ENCODE measurements at regions not wholly inside any gene's neighbourhood (a gene's known extent, or its start where the extent isn't known, plus 50 kb on each side); places are given as distances from the start of the nearest gene placed in this dataset.

DNA sequence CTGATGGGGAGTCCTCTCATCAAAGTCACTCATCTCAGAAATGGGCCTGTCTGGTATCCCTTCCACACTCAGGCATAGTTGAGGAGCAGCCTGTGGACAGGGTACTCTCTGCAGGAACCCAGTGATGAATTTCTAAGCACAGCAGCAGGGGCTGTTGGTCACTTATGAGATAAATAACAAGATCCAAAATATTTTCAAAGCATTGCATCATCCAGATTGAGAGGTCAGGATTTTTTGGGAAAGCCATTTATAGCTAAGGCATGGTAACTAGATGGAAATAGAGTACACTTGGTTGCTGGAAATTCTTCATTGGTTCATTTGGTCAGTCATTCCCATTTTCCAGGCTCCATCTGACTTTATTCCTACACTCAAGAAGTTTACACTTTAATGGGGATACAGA is 246.8 kb upstream of the RAI14 start:
- Histone ChIP-seq H3K27me3 (no peaks in the 10 kb centered on the region), H3K36me3 (no peaks in the 10 kb centered on the region), H3K9me3 (no peaks in the 10 kb centered on the region), H3K4me3 (no peak overlapping the region), H3K27ac (no peak overlapping the region), H3K4me1 (no peaks in the 10 kb centered on the region)
- no peak for ATAC-seq
- DNase-seq, result no peak
- TF ChIP-seq, protein P1, sequence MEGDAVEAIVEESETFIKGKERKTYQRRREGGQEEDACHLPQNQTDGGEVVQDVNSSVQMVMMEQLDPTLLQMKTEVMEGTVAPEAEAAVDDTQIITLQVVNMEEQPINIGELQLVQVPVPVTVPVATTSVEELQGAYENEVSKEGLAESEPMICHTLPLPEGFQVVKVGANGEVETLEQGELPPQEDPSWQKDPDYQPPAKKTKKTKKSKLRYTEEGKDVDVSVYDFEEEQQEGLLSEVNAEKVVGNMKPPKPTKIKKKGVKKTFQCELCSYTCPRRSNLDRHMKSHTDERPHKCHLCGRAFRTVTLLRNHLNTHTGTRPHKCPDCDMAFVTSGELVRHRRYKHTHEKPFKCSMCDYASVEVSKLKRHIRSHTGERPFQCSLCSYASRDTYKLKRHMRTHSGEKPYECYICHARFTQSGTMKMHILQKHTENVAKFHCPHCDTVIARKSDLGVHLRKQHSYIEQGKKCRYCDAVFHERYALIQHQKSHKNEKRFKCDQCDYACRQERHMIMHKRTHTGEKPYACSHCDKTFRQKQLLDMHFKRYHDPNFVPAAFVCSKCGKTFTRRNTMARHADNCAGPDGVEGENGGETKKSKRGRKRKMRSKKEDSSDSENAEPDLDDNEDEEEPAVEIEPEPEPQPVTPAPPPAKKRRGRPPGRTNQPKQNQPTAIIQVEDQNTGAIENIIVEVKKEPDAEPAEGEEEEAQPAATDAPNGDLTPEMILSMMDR (IDR thresholded peaks at IDR 0.05), result no peak
- no peak for FAIRE-seq
- intact Hi-C loops (cut with DNase I), result no loop called here

DNA sequence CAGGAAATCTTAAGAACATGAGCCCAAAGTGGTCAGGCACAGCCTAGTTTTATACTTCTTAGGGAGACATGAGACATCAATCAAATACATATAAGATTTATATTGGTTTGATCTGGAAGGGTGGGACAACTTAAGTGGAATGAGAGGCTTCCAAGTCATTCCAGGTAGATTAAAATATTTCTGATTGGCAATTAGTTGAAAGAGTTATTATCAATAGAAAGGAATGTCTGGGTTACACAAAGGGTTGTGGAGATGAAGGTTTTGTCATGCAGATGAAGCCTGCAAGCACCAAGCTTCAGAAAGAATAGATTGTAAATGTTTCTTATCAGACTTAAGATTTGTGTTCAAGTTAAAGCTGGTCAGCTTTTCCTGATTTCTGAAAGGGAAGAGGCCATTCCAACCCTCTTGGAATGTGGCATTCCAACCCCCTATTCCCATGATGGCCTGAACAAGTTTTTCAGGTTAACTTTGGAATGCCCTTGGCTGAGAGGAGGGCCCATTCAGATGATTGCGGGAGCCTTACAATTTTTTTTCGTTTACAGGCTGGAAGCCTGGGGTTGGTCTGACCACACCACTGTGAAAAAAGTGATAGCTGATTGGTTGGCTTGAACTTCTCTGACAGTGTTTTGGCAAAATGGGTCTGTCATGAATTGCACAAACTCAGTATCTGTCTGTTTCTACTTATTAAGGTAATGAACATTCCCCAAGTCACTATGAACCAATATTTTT is 245.6 kb upstream of the RAI14 start:
- no peaks in the 10 kb centered on the region for H3K36me3 ChIP-seq
- intact Hi-C loops (cut with DNase I), result no loop called here
- no peaks in the 10 kb centered on the region for H3K9me3 ChIP-seq
- H3K27me3 ChIP-seq, result no peaks in the 10 kb centered on the region
- no peak for FAIRE-seq
- H3K4me1 ChIP-seq, result no peaks in the 10 kb centered on the region
- 40 to 44% methylated on average over 2 of the region's 2 CpGs for WGBS, 2 donors
- H3K4me3 ChIP-seq, result no peak overlapping the region
- ATAC-seq, result no peak
- no peak for DNase-seq
- no peak overlapping the region for H3K27ac ChIP-seq
- TF ChIP-seq, protein P1 (IDR thresholded peaks at IDR 0.05), result no peak

DNA sequence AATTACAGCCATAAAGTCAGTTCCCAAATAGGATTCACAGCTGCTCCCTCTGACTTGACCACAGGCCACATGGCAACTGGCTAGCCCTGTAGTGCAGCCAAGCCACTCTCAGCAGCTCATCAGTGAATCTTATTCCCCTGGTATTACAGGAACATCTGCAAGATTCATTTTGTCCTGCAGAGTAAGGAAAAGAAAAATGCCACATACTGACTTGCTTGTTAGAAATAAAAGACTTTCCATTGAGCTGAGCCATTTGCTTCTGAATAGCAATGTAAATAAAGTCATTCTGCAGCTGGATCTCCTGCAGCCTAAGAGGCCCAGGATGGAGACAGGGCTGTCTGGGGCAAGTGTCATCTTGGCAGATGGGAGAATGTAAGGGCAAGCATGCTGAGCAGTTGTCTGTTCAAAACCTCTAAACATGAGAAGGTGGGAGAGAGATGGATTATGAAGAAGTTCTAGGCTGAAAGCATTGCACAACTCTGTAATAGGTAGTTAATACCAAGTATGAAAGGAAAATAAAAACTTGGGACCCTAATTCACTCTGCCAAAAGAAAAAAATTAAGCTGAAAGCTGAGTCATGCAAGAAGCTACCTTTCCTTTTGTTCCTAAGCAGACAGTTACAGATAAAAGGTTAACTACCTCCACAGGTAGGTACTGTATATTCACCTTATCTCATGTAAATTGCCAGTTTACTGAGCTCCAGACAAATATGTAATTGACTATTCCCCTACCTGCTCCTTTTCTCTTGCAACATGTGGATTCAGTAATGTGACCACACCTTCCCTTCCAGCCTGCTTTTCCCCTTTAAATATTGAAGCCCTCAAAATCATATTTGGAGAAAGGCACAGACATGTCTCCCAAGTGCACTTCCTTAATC is 244.4 kb upstream of the RAI14 start:
- ATAC-seq, result no peak
- Histone ChIP-seq H3K27ac (no peak overlapping the region), H3K36me3 (no peaks in the 10 kb centered on the region), H3K4me1 (no peaks in the 10 kb centered on the region), H3K9me3 (no peaks in the 10 kb centered on the region), H3K27me3 (no peaks in the 10 kb centered on the region), H3K4me3 (no peak overlapping the region)
- intact Hi-C loops (cut with DNase I), result no loop called here
- TF ChIP-seq, protein P1 (IDR thresholded peaks at IDR 0.05), result no peak
- no peak for DNase-seq
- no peak for FAIRE-seq

DNA sequence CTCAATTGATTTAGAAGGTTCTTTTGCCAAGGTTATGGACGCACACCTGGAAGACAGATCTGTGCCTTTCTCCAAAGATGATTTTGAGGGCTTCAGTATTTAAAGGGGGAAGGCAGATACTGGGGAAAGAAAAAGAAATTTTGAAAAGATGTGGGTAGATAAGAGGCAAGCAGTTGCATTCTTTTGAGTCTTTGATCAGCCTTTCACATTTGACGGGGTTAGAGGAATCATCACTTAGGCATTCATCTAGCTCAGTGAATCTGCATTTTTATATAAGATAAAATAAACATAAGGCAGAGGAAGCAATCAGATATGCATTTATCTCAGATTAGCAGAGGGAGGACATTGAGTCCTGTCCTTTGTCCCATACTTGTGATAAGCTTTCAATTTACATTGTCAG is 243.4 kb upstream of the RAI14 start:
- H3K27ac ChIP-seq, result no peak overlapping the region
- H3K9me3 ChIP-seq, result no peaks in the 10 kb centered on the region
- FAIRE-seq, result no peak
- no peaks in the 10 kb centered on the region for H3K27me3 ChIP-seq
- no peaks in the 10 kb centered on the region for H3K4me1 ChIP-seq
- intact Hi-C loops (cut with DNase I), result no loop called here
- DNase-seq, result no peak
- TF ChIP-seq, protein P1 (IDR thresholded peaks at IDR 0.05), result no peak
- H3K4me3 ChIP-seq, result no peak overlapping the region
- H3K36me3 ChIP-seq, result no peaks in the 10 kb centered on the region
- ATAC-seq, result no peak
- 53 to 60% methylated on average over 2 of the region's 2 CpGs for WGBS, 2 donors
